H1 (cell line): ENCODE measurements at regions not wholly inside any gene's neighbourhood (a gene's known extent, or its start where the extent isn't known, plus 50 kb on each side); places are given as distances from the start of the nearest gene placed in this dataset.

Experiments
- CTCF ChIA-PET: fragments of 300-600 bp; sonication (Branson Sonifier 250); formaldehyde crosslinking; loops from one replicate; lab custom pipeline; 2021; ENCODE audit not compliant: partially characterized antibody; lab: Charles Lee
- POLR2A ChIA-PET: fragments of 300-600 bp; sonication (Branson Sonifier 250); formaldehyde crosslinking; loops from one replicate; lab custom pipeline; 2021; ENCODE audit warnings: inconsistent platforms; ENCODE audit not compliant: partially characterized antibody; lab: Charles Lee
- DNase-seq, 2 experiments: peaks; one replicate each; pipeline versions ENCODE4 v3.0.0 to v3.0.0-alpha.2; 2010 to 2022; ENCODE audit warnings: low spot score in 2 of 2, low read depth in 1 of 2, mixed read lengths in 1 of 2
- FAIRE-seq: peaks from 2 replicates; lab custom pipeline; 2011; peaks lifted over from hg19 to GRCh38; lab: Jason Lieb, UNC
- H2AFZ ChIP-seq: 2 replicates; pipeline ENCODE4 v1.8.1; 2012; ENCODE audit warnings: low read length, inconsistent platforms
- H2AK5ac ChIP-seq: 2 replicates; pipeline ENCODE4 v1.6.1; 2013; ENCODE audit warnings: low read depth, low read length
- H2BK120ac ChIP-seq: replicated peaks from 2 replicates; pipeline ENCODE3; 2013; ENCODE audit warnings: low read depth, low read length, inconsistent platforms
- H2BK12ac ChIP-seq: 2 replicates; pipeline ENCODE4 v1.6.1; 2013; ENCODE audit warnings: low read depth, low read length
- H2BK15ac ChIP-seq: 2 replicates; pipeline ENCODE4 v1.6.1; 2013; ENCODE audit warnings: low read length
- H2BK20ac ChIP-seq: 2 replicates; pipeline ENCODE4 v1.6.1; 2013; ENCODE audit warnings: low read length
- H2BK5ac ChIP-seq: 2 replicates; pipeline ENCODE4 v1.6.1; 2013; ENCODE audit warnings: low read depth, low read length
- H3K14ac ChIP-seq: 2 replicates; pipeline ENCODE4 v1.6.1; 2013; ENCODE audit warnings: inconsistent platforms; ENCODE audit not compliant: insufficient read length
- H3K18ac ChIP-seq: 2 replicates; pipeline ENCODE4 v1.6.1; 2013; ENCODE audit warnings: low read length; ENCODE audit errors: extremely low read depth
- H3K23ac ChIP-seq: 2 replicates; pipeline ENCODE4 v1.6.1; 2013; ENCODE audit warnings: inconsistent platforms; ENCODE audit not compliant: insufficient read length
- H3K23me2 ChIP-seq: 2 replicates; pipeline ENCODE4 v1.6.1; 2013; ENCODE audit warnings: low read depth, low read length
- H3K27ac ChIP-seq: 2 replicates; pipeline ENCODE4 v1.6.1; 2011; ENCODE audit warnings: low read depth, low read length, inconsistent platforms
- H3K27me3 ChIP-seq, 4 experiments: replicated peaks in 1 of 4; 1 replicate in 1 of 4; 2 replicates in 3 of 4; pipeline versions ENCODE4 v1.6.1 to v1.8.1; 2011 to 2013; ENCODE audit warnings: low read length in 3 of 4, mild to moderate bottlenecking in 3 of 4, inconsistent platforms in 2 of 4, mixed read lengths in 2 of 4, moderate library complexity in 1 of 4; ENCODE audit not compliant: control insufficient read depth in 3 of 4, insufficient read depth in 3 of 4; ENCODE audit errors: extremely low read depth in 1 of 4
- H3K36me3 ChIP-seq, 4 experiments: 2 replicates each; pipeline versions ENCODE4 v1.6.1 to v1.8.1; 2011 to 2013; ENCODE audit warnings: mild to moderate bottlenecking in 4 of 4, low read length in 3 of 4, moderate library complexity in 2 of 4, control low read depth in 1 of 4, inconsistent platforms in 1 of 4; ENCODE audit not compliant: insufficient read depth in 4 of 4, control insufficient read depth in 2 of 4
- H3K4ac ChIP-seq: replicated peaks from 2 replicates; pipeline ENCODE3; 2013; ENCODE audit warnings: low read length, low read depth, mixed read lengths, inconsistent platforms; ENCODE audit not compliant: insufficient read length
- H3K4me1 ChIP-seq, 4 experiments: replicated peaks in 1 of 4; 1 replicate in 1 of 4; 2 replicates in 3 of 4; pipeline versions ENCODE4 v1.6.1 to v1.8.1; 2011 to 2013; ENCODE audit warnings: low read length in 3 of 4, inconsistent platforms in 2 of 4, mixed read lengths in 1 of 4; ENCODE audit not compliant: insufficient read depth in 4 of 4, control insufficient read depth in 3 of 4
- H3K4me2 ChIP-seq, 2 experiments: 2 replicates each; pipeline versions ENCODE4 v1.6.1 to v1.8.1; 2011 to 2013; ENCODE audit warnings: low read depth in 2 of 2, low read length in 2 of 2, control low read depth in 1 of 2, inconsistent platforms in 1 of 2, mild to moderate bottlenecking in 1 of 2; ENCODE audit not compliant: insufficient read depth in 1 of 2
- H3K4me3 ChIP-seq, 4 experiments: fragments of 200-600, 300-600 bp in 1 of 4; sonication (generic), shearing (Covaris generic), sonication (Bioruptor Twin) in 1 of 4; 2 replicates each; pipeline versions ENCODE4 v1.5.1 to v1.8.1; 2011 to 2016; ENCODE audit warnings: low read length in 4 of 4, low read depth in 3 of 4, control low read depth in 2 of 4, inconsistent platforms in 2 of 4, mild to moderate bottlenecking in 2 of 4, mixed read lengths in 1 of 4, moderate library complexity in 1 of 4; ENCODE audit not compliant: insufficient read depth in 2 of 4; ENCODE audit errors: extremely low read depth in 1 of 4
- H3K56ac ChIP-seq: replicated peaks from 2 replicates; pipeline ENCODE3; 2013; ENCODE audit warnings: low read depth, mild to moderate bottlenecking, mixed read lengths, low read length, inconsistent platforms; ENCODE audit not compliant: insufficient read length
- H3K79me1 ChIP-seq: 2 replicates; pipeline ENCODE4 v1.6.1; 2013; ENCODE audit warnings: low read depth, low read length, control low read depth
- H3K79me2 ChIP-seq, 2 experiments: 2 replicates each; pipeline versions ENCODE4 v1.6.1 to v1.8.1; 2012 to 2013; ENCODE audit warnings: low read length in 2 of 2, mild to moderate bottlenecking in 2 of 2, inconsistent platforms in 1 of 2; ENCODE audit not compliant: insufficient read depth in 2 of 2, control insufficient read depth in 1 of 2
- H3K9ac ChIP-seq, 4 experiments: replicated peaks in 1 of 4; 1 replicate in 1 of 4; 2 replicates in 3 of 4; pipeline versions ENCODE4 v1.6.1 to v1.8.1; 2011 to 2013; ENCODE audit warnings: low read depth in 3 of 4, low read length in 3 of 4, control low read depth in 2 of 4, mild to moderate bottlenecking in 2 of 4, moderate library complexity in 2 of 4, inconsistent platforms in 1 of 4; ENCODE audit errors: extremely low read depth in 1 of 4
- H3K9me3 ChIP-seq, 2 experiments: 2 replicates each; pipeline versions ENCODE4 v1.6.1 to v1.8.1; 2012 to 2013; ENCODE audit warnings: mild to moderate bottlenecking in 2 of 2, moderate library complexity in 2 of 2, control low read depth in 1 of 2, inconsistent platforms in 1 of 2, low read depth in 1 of 2, low read length in 1 of 2, mixed read lengths in 1 of 2; ENCODE audit not compliant: insufficient read depth in 2 of 2
- H4K20me1 ChIP-seq, 2 experiments: replicated peaks in 1 of 2; 2 replicates each; pipeline versions ENCODE3 to v1.8.1; 2011 to 2013; ENCODE audit warnings: inconsistent platforms in 2 of 2, low read length in 2 of 2, mild to moderate bottlenecking in 1 of 2; ENCODE audit not compliant: insufficient read depth in 2 of 2, control insufficient read depth in 1 of 2
- H4K5ac ChIP-seq: 2 replicates; pipeline ENCODE4 v1.6.1; 2013; ENCODE audit warnings: low read length, low read depth, mixed read lengths, inconsistent platforms; ENCODE audit not compliant: insufficient read length
- H4K8ac ChIP-seq: 2 replicates; pipeline ENCODE4 v1.8.0; 2013; ENCODE audit warnings: mild to moderate bottlenecking, moderate library complexity, low read length, inconsistent platforms; ENCODE audit not compliant: insufficient read depth; ENCODE audit errors: extremely low read depth
- H4K91ac ChIP-seq: replicated peaks from 2 replicates; pipeline ENCODE3; 2013; ENCODE audit warnings: low read length, mixed read lengths, inconsistent platforms; ENCODE audit not compliant: insufficient read length
- BRCA1 ChIP-seq: IDR thresholded peaks from 2 replicates; pipeline ENCODE4 v1.6.1; 2012; ENCODE audit warnings: low read depth, low read length, improper control_type of control experiment
- EP300 ChIP-seq, 2 experiments: IDR thresholded peaks; 1 replicate in 1 of 2; 2 replicates in 1 of 2; pipeline ENCODE4 v1.6.1; 2011 to 2012; ENCODE audit warnings: low read depth in 2 of 2, low read length in 2 of 2, mild to moderate bottlenecking in 2 of 2, borderline replicate concordance in 1 of 2, inconsistent platforms in 1 of 2, moderate library complexity in 1 of 2
- SIX5 ChIP-seq: IDR thresholded peaks from 2 replicates; pipeline ENCODE4 v1.6.1; 2011; ENCODE audit warnings: mild to moderate bottlenecking, low read depth, low read length
- ZNF274 ChIP-seq: IDR thresholded peaks from 2 replicates; pipeline ENCODE4 v1.7.0; 2012; ENCODE audit warnings: low read length, borderline replicate concordance; ENCODE audit errors: extremely low read depth
- WGBS, 2 experiments: shearing (Covaris generic) in 1 of 2; methylation state at CpG; one replicate each; pipeline versions ENCODE4 v1.1.6 to v1.1.7; 2013 to 2015; ENCODE audit warnings: low lambda C conversion rate in 2 of 2, mixed read lengths in 2 of 2, inconsistent platforms in 1 of 2, low coverage in 1 of 2, missing lambda C conversion rate in 1 of 2; ENCODE audit not compliant: insufficient replicate concordance in 2 of 2, insufficient coverage in 1 of 2, insufficient read length in 1 of 2; ENCODE audit errors: extremely low coverage in 1 of 2, missing lambda C conversion rate in 1 of 2; 5-methylcytosine and 5-hydroxymethylcytosine counted together

GRCh38 chr19:27906081-27906480 lies 1306.9 kb downstream of the UQCRFS1 start:
- TF ChIP-seq EP300 (IDR thresholded peaks at IDR 0.05; ENCODE audit: borderline replicate concordance in 1 of 2, low read depth in 2 of 2, low read length in 2 of 2) (no peak), SIX5 (no peak), BRCA1 (no peak), ZNF274 (no peak)
- FAIRE-seq (no peak), DNase-seq (no peak)
- Histone ChIP-seq H4K8ac (no peak overlapping the region), H3K4me3 (no peak overlapping the region), H2AK5ac (no peak overlapping the region), H2BK12ac (no peak overlapping the region), H3K4me2 (no peak overlapping the region), H3K4ac (no peak overlapping the region), H2BK15ac (no peak overlapping the region), H3K27me3 (no peaks in the 10 kb centered on the region), H3K36me3 (peaks cover 0 to 7% (median 0%) of the 10 kb centered on the region in 4 experiments; a peak in 1 of 8 replicates), H3K4me1 (no peaks in the 10 kb centered on the region), H4K20me1 (no peaks in the 10 kb centered on the region), H2BK20ac (no peak overlapping the region), H3K79me2 (no peaks in the 10 kb centered on the region), H2BK5ac (no peak overlapping the region), H2BK120ac (no peak overlapping the region), H3K56ac (no peak overlapping the region), H3K14ac (no peak overlapping the region), H4K5ac (no peak overlapping the region), H3K23ac (no peak overlapping the region), H4K91ac (no peak overlapping the region), H2AFZ (no peak overlapping the region), H3K79me1 (no peaks in the 10 kb centered on the region), H3K9ac (no peak overlapping the region), H3K18ac (no peak overlapping the region), H3K9me3 (peaks cover 66 to 94% of the 10 kb centered on the region in 2 experiments), H3K23me2 (no peaks in the 10 kb centered on the region), H3K27ac (no peak overlapping the region)
- 83% methylated on average over 3 of the region's 4 CpGs; no CpG with 5 or more reads in 1 of the 2 experiments for WGBS, 2 experiments
- ChIA-PET CTCF (no interaction called here), POLR2A (no interaction called here)
